Body of pancreas (tissue), 4 donors: ENCODE measurements at regions not wholly inside any gene's neighbourhood (a gene's known extent, or its start where the extent isn't known, plus 50 kb on each side); places are given as distances from the start of the nearest gene placed in this dataset.

Source experiments
- POLR2A ChIP-seq, 3 donors: fragments of 450-650 bp; IDR thresholded peaks; one replicate each; pipeline ENCODE4 v1.6.1; 2016; ENCODE audit warnings: antibody characterized with exemption in 3 of 3, mild to moderate bottlenecking in 2 of 3
- TF ChIP-seq, protein P1 (sequence below), 7 experiments: fragments of 450-650 bp in 4 of 7; fragments of 200-600 bp in 3 of 7; sonication (generic) in 3 of 7; IDR thresholded peaks; one replicate each; pipeline ENCODE4 v1.5.1; 2016 to 2019; ENCODE audit warnings: antibody characterized with exemption in 7 of 7

DNA sequence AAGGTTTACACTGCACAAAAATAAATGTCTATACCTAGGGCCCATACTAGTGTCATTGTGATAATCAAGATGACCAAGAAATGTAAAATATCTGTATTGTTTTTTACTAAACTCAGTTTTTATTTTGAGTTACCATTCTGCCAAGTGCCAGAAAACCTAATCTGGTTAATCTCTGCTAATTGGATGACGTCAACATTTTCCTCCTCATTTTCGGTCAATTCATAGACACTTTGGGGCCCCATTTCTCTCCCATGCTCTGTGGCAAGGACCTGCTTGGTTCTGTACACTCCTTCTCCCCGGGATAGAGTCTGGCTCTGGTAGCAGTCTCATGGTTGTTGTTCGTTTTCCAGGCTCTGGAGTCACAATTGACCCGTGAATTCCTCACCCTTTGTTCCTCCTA lies 186.5 kb upstream of the TCF4 start:
- TF ChIP-seq, protein P1, sequence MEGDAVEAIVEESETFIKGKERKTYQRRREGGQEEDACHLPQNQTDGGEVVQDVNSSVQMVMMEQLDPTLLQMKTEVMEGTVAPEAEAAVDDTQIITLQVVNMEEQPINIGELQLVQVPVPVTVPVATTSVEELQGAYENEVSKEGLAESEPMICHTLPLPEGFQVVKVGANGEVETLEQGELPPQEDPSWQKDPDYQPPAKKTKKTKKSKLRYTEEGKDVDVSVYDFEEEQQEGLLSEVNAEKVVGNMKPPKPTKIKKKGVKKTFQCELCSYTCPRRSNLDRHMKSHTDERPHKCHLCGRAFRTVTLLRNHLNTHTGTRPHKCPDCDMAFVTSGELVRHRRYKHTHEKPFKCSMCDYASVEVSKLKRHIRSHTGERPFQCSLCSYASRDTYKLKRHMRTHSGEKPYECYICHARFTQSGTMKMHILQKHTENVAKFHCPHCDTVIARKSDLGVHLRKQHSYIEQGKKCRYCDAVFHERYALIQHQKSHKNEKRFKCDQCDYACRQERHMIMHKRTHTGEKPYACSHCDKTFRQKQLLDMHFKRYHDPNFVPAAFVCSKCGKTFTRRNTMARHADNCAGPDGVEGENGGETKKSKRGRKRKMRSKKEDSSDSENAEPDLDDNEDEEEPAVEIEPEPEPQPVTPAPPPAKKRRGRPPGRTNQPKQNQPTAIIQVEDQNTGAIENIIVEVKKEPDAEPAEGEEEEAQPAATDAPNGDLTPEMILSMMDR (IDR thresholded peaks at IDR 0.05): no peak
- TF ChIP-seq POLR2A (IDR thresholded peaks at IDR 0.05): no peak
